H9 (cell line): ENCODE measurements at regions not wholly inside any gene's neighbourhood (a gene's known extent, or its start where the extent isn't known, plus 50 kb on each side); places are given as distances from the start of the nearest gene placed in this dataset.

Source experiments
- DNase-seq: peaks from one replicate; pipeline ENCODE4 v3.0.0-alpha.2; 2017
- H2AFZ ChIP-seq: one replicate; pipeline ENCODE4 v1.6.1; 2013; ENCODE audit warnings: mild to moderate bottlenecking, low read length, control low read depth, moderate library complexity
- H2AK5ac ChIP-seq: 2 replicates; pipeline ENCODE4 v1.6.1; 2013; ENCODE audit warnings: low read length, control low read depth, mixed read lengths; ENCODE audit not compliant: insufficient read length
- H2BK120ac ChIP-seq: one replicate; pipeline ENCODE4 v1.6.1; 2013; ENCODE audit warnings: low read depth, mild to moderate bottlenecking, low read length, control low read depth, inconsistent platforms; ENCODE audit not compliant: poor library complexity, severe bottlenecking
- H2BK12ac ChIP-seq: 2 replicates; pipeline ENCODE4 v1.6.1; 2013; ENCODE audit warnings: low read length, control low read depth, mixed read lengths, low read depth; ENCODE audit not compliant: insufficient read length
- H2BK15ac ChIP-seq: 2 replicates; pipeline ENCODE4 v1.6.1; 2013; ENCODE audit warnings: low read depth, low read length, control low read depth
- H2BK20ac ChIP-seq: one replicate; pipeline ENCODE4 v1.6.1; 2013; ENCODE audit warnings: low read depth, mild to moderate bottlenecking, low read length, control low read depth, inconsistent platforms; ENCODE audit not compliant: poor library complexity, severe bottlenecking
- H2BK5ac ChIP-seq: 2 replicates; pipeline ENCODE4 v1.6.1; 2013; ENCODE audit warnings: low read length, control low read depth, mixed read lengths; ENCODE audit not compliant: insufficient read length
- H3K14ac ChIP-seq: 2 replicates; pipeline ENCODE4 v1.6.1; 2013; ENCODE audit warnings: low read length, control low read depth; ENCODE audit not compliant: insufficient read depth
- H3K18ac ChIP-seq: 2 replicates; pipeline ENCODE4 v1.6.1; 2013; ENCODE audit warnings: low read depth, mild to moderate bottlenecking, mixed read lengths, low read length, control low read depth; ENCODE audit not compliant: insufficient read length
- H3K23ac ChIP-seq: 2 replicates; pipeline ENCODE4 v1.6.1; 2013; ENCODE audit warnings: low read length, control low read depth, mixed read lengths, low read depth; ENCODE audit not compliant: insufficient read length
- H3K23me2 ChIP-seq: 2 replicates; pipeline ENCODE4 v1.6.1; 2013; ENCODE audit warnings: low read depth, mild to moderate bottlenecking, mixed read lengths, low read length, control low read depth; ENCODE audit not compliant: insufficient read length, poor library complexity, severe bottlenecking
- H3K27ac ChIP-seq: 2 replicates; pipeline ENCODE4 v1.5.1; 2013; ENCODE audit warnings: low read length, control low read depth, mixed read lengths, low read depth; ENCODE audit not compliant: insufficient read length
- H3K27me3 ChIP-seq: 2 replicates; pipeline ENCODE4 v1.6.1; 2013; ENCODE audit warnings: low read length, control low read depth, inconsistent platforms; ENCODE audit not compliant: insufficient read depth
- H3K4ac ChIP-seq: 2 replicates; pipeline ENCODE4 v1.6.1; 2013; ENCODE audit warnings: low read depth, mild to moderate bottlenecking, control low read depth, inconsistent platforms, low read length, moderate library complexity
- H3K4me1 ChIP-seq: 2 replicates; pipeline ENCODE4 v1.6.1; 2013; ENCODE audit warnings: low read length, control low read depth, inconsistent platforms; ENCODE audit not compliant: insufficient read depth
- H3K4me2 ChIP-seq: 2 replicates; pipeline ENCODE4 v1.6.1; 2013; ENCODE audit warnings: low read length, control low read depth, mixed read lengths; ENCODE audit not compliant: insufficient read length, insufficient read depth
- H3K56ac ChIP-seq: 2 replicates; pipeline ENCODE4 v1.6.1; 2013; ENCODE audit warnings: low read depth, mild to moderate bottlenecking, mixed read lengths, low read length, control low read depth; ENCODE audit not compliant: insufficient read length
- H3K79me1 ChIP-seq: 2 replicates; pipeline ENCODE4 v1.6.1; 2013; ENCODE audit warnings: low read depth, mild to moderate bottlenecking, moderate library complexity, low read length, control low read depth, inconsistent platforms; ENCODE audit not compliant: insufficient read depth, poor library complexity, severe bottlenecking
- H3K79me2 ChIP-seq: 2 replicates; pipeline ENCODE4 v1.6.1; 2013; ENCODE audit warnings: low read length, control low read depth, inconsistent platforms; ENCODE audit not compliant: insufficient read depth
- H3K9ac ChIP-seq: 2 replicates; pipeline ENCODE4 v1.6.1; 2013; ENCODE audit warnings: low read length, control low read depth, mixed read lengths; ENCODE audit not compliant: insufficient read length; ENCODE audit errors: extremely low read depth
- H3K9me3 ChIP-seq: one replicate; pipeline ENCODE4 v1.6.1; 2013; ENCODE audit warnings: low read depth, low read length, inconsistent platforms; ENCODE audit not compliant: control insufficient read depth
- H3T11ph ChIP-seq: one replicate; pipeline ENCODE4 v1.6.1; 2013; ENCODE audit warnings: mild to moderate bottlenecking, low read length, control low read depth, inconsistent platforms
- H4K20me1 ChIP-seq: one replicate; pipeline ENCODE4 v1.6.1; 2013; ENCODE audit not compliant: control insufficient read depth, insufficient read length, insufficient read depth
- H4K5ac ChIP-seq: 2 replicates; pipeline ENCODE4 v1.6.1; 2013; ENCODE audit warnings: low read depth, mild to moderate bottlenecking, mixed read lengths, low read length, control low read depth; ENCODE audit not compliant: insufficient read length
- H4K8ac ChIP-seq: replicated peaks from 2 replicates; pipeline ENCODE4 v1.6.1; 2013; ENCODE audit warnings: low read length, control low read depth, mixed read lengths, low read depth; ENCODE audit not compliant: insufficient read length
- H4K91ac ChIP-seq: 2 replicates; pipeline ENCODE4 v1.6.1; 2013; ENCODE audit warnings: low read depth, mild to moderate bottlenecking, moderate library complexity, mixed read lengths, low read length, control low read depth; ENCODE audit not compliant: insufficient read length
- H3K27ac Mint-ChIP-seq, 3 experiments: 2 replicates in 2 of 3; 3 replicates in 1 of 3; pipeline ENCODE4 v1.8.0; 2020 to 2021; ENCODE audit warnings: mixed read lengths in 3 of 3, mild to moderate bottlenecking in 1 of 3, moderate library complexity in 1 of 3
- H3K27me3 Mint-ChIP-seq: 2 replicates; pipeline ENCODE4 v1.8.0; 2021; ENCODE audit warnings: low read depth, mild to moderate bottlenecking, moderate library complexity, mixed read lengths
- H3K36me3 Mint-ChIP-seq, 3 experiments: 2 replicates in 2 of 3; 3 replicates in 1 of 3; pipeline ENCODE4 v1.8.0; 2020 to 2021; ENCODE audit warnings: low read depth in 3 of 3, mixed read lengths in 3 of 3; ENCODE audit not compliant: insufficient read depth in 1 of 3
- H3K4me1 Mint-ChIP-seq, 2 experiments: 2 replicates each; pipeline ENCODE4 v1.8.0; 2020; ENCODE audit warnings: mixed read lengths in 2 of 2
- H3K4me3 Mint-ChIP-seq, 2 experiments: 2 replicates in 1 of 2; 3 replicates in 1 of 2; pipeline ENCODE4 v1.8.0; 2020 to 2021; ENCODE audit warnings: mild to moderate bottlenecking in 2 of 2, mixed read lengths in 2 of 2, moderate library complexity in 1 of 2
- H3K9me3 Mint-ChIP-seq, 2 experiments: 2 replicates in 1 of 2; 3 replicates in 1 of 2; pipeline ENCODE4 v1.8.0; 2020; ENCODE audit warnings: mild to moderate bottlenecking in 2 of 2, mixed read lengths in 2 of 2, moderate library complexity in 1 of 2
- WGBS: extraction: QIAGEN DNeasy Blood & Tissue Kit; methylation state at CpG from one replicate; pipeline ENCODE4 v1.1.7; 2013; ENCODE audit warnings: missing lambda C conversion rate, low lambda C conversion rate, mixed read lengths; ENCODE audit not compliant: insufficient read length; ENCODE audit errors: extremely low coverage; 5-methylcytosine and 5-hydroxymethylcytosine counted together
- TF ChIP-seq, protein P1 (sequence below): fragments of 200-600 bp; sonication (generic); conservative IDR thresholded peaks from 3 replicates; pipeline ENCODE4 v1.8.0; 2021; ENCODE audit warnings: antibody characterized with exemption, mild to moderate bottlenecking

DNA sequence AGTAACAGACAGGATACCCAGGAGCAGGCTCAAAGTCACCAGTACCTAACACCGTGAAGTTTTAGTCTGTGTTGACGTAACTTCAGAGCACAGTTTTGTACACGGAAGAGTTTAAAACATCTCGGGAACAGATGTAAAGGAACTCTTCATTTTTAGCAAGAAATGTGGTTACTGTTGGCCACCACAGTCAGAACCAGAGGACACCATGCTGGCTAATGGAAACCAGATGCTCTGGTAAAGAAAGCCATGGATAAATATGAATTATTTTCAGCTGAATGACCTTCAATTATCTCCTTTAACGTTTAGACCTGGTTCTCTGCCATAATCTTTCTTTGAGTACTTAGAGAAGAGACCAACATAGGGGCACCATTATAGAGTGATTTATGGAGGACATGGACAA lies 115.9 kb downstream of the NTMT2 start:
- Histone ChIP-seq H3K23me2 (no peaks in the 10 kb centered on the region), H3K79me1 (no peaks in the 10 kb centered on the region), H3K14ac (no peak overlapping the region), H2BK5ac (no peak overlapping the region), H3K27me3 (no peaks in the 10 kb centered on the region), H3K9ac (no peak overlapping the region), H3K23ac (no peak overlapping the region), H3T11ph (no peak overlapping the region), H2AK5ac (no peak overlapping the region), H3K4me2 (no peak overlapping the region), H2BK120ac (no peak overlapping the region), H3K18ac (no peak overlapping the region), H4K5ac (no peak overlapping the region), H3K27ac (no peak overlapping the region), H3K4me1 (no peaks in the 10 kb centered on the region), H3K79me2 (no peaks in the 10 kb centered on the region), H2AFZ (no peak overlapping the region), H3K4ac (no peak overlapping the region), H2BK15ac (no peak overlapping the region), H4K8ac (no peak overlapping the region), H2BK20ac (no peak overlapping the region), H4K91ac (no peak overlapping the region), H4K20me1 (no peaks in the 10 kb centered on the region), H3K9me3 (no peaks in the 10 kb centered on the region), H3K56ac (no peak overlapping the region), H2BK12ac (no peak overlapping the region)
- Mint-ChIP-seq H3K4me1 (peaks cover 4 to 5% of the 10 kb centered on the region in 2 experiments), H3K27me3 (no peaks in the 10 kb centered on the region), H3K4me3 (no peak overlapping the region), H3K36me3 (peaks cover 0 to 4% (median 0%) of the 10 kb centered on the region in 3 experiments; a peak in 2 of 7 replicates), H3K9me3 (no peaks in the 10 kb centered on the region; a peak in 1 of 5 replicates), H3K27ac (no peak overlapping the region)
- no peak for DNase-seq
- WGBS: no CpG with 5 or more reads among the region's 5 CpGs
- TF ChIP-seq, protein P1, sequence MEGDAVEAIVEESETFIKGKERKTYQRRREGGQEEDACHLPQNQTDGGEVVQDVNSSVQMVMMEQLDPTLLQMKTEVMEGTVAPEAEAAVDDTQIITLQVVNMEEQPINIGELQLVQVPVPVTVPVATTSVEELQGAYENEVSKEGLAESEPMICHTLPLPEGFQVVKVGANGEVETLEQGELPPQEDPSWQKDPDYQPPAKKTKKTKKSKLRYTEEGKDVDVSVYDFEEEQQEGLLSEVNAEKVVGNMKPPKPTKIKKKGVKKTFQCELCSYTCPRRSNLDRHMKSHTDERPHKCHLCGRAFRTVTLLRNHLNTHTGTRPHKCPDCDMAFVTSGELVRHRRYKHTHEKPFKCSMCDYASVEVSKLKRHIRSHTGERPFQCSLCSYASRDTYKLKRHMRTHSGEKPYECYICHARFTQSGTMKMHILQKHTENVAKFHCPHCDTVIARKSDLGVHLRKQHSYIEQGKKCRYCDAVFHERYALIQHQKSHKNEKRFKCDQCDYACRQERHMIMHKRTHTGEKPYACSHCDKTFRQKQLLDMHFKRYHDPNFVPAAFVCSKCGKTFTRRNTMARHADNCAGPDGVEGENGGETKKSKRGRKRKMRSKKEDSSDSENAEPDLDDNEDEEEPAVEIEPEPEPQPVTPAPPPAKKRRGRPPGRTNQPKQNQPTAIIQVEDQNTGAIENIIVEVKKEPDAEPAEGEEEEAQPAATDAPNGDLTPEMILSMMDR: no peak
